ENCODE measurements at regions not wholly inside any gene's neighbourhood (a gene's known extent, or its start where the extent isn't known, plus 50 kb on each side); places are given as distances from the start of the nearest gene placed in this dataset.

GRCh38 chr6:133165235-133165634 lies 75.9 kb upstream of the EYA4 start:
- DNase-seq, result no peak
- no peaks in the 10 kb centered on the region for H3K9me3 ChIP-seq (replicated peaks; ENCODE audit: control insufficient read depth, low read depth, low read length)

GRCh38 chr6:133166766-133167165 lies 74.4 kb upstream of the EYA4 start:
- 80% methylated on average over 1 of the region's 4 CpGs for WGBS (ENCODE audit: insufficient coverage)
- Histone ChIP-seq H3K9me3 (replicated peaks; ENCODE audit: control insufficient read depth, low read depth, low read length) (no peaks in the 10 kb centered on the region), H3K4me3 (ENCODE audit: low read length) (no peak overlapping the region), H3K4me1 (ENCODE audit: control insufficient read depth, insufficient read depth, low read length) (peaks cover 2% of the 10 kb centered on the region), H3K27me3 (ENCODE audit: control insufficient read depth, insufficient read depth, low read length) (no peaks in the 10 kb centered on the region), H3K36me3 (ENCODE audit: control insufficient read depth, insufficient read depth, low read length) (no peaks in the 10 kb centered on the region), H3K27ac (ENCODE audit: low read length) (no peak overlapping the region)
- DNase-seq, result no peak

More at GRCh38 chr6:133165235-133165634, 75.9 kb upstream of the EYA4 start:
- no peak overlapping the region for H3K27ac ChIP-seq (ENCODE audit: low read length)
- peaks cover 2% of the 10 kb centered on the region for H3K4me1 ChIP-seq (ENCODE audit: control insufficient read depth, insufficient read depth, low read length)
- no peaks in the 10 kb centered on the region for H3K27me3 ChIP-seq (ENCODE audit: control insufficient read depth, insufficient read depth, low read length)
- H3K36me3 ChIP-seq (ENCODE audit: control insufficient read depth, insufficient read depth, low read length), result no peaks in the 10 kb centered on the region
- H3K4me3 ChIP-seq (ENCODE audit: low read length), result no peak overlapping the region

GRCh38 chr6:133169901-133170300 lies 71.3 kb upstream of the EYA4 start:
- H3K4me3 ChIP-seq (ENCODE audit: low read length), result no peak overlapping the region
- peaks cover 8% of the 10 kb centered on the region for H3K9me3 ChIP-seq (replicated peaks; ENCODE audit: control insufficient read depth, low read depth, low read length)
- H3K27ac ChIP-seq (ENCODE audit: low read length), result no peak overlapping the region
- no peaks in the 10 kb centered on the region for H3K27me3 ChIP-seq (ENCODE audit: control insufficient read depth, insufficient read depth, low read length)
- no peak for DNase-seq
- peaks cover 2% of the 10 kb centered on the region for H3K4me1 ChIP-seq (ENCODE audit: control insufficient read depth, insufficient read depth, low read length)
- WGBS (ENCODE audit: insufficient coverage), result 60% methylated on average over 1 of the region's 1 CpG
- no peaks in the 10 kb centered on the region for H3K36me3 ChIP-seq (ENCODE audit: control insufficient read depth, insufficient read depth, low read length)

- Histone ChIP-seq H3K27me3 (ENCODE audit: control insufficient read depth, insufficient read depth, low read length) (no peaks in the 10 kb centered on the region), H3K4me3 (ENCODE audit: low read length) (no peak overlapping the region), H3K36me3 (ENCODE audit: control insufficient read depth, insufficient read depth, low read length) (no peaks in the 10 kb centered on the region), H3K9me3 (replicated peaks; ENCODE audit: control insufficient read depth, low read depth, low read length) (peaks cover 8% of the 10 kb centered on the region), H3K27ac (ENCODE audit: low read length) (no peak overlapping the region), H3K4me1 (ENCODE audit: control insufficient read depth, insufficient read depth, low read length) (peaks cover 2% of the 10 kb centered on the region)
- no peak for DNase-seq
These were observed 70.6 kb upstream of the EYA4 start for GRCh38 chr6:133170602-133171001.

- DNase-seq, result no peak
- Histone ChIP-seq H3K27me3 (ENCODE audit: control insufficient read depth, insufficient read depth, low read length) (no peaks in the 10 kb centered on the region), H3K9me3 (replicated peaks; ENCODE audit: control insufficient read depth, low read depth, low read length) (peaks cover 8% of the 10 kb centered on the region), H3K4me3 (ENCODE audit: low read length) (no peak overlapping the region), H3K4me1 (ENCODE audit: control insufficient read depth, insufficient read depth, low read length) (peaks cover 2% of the 10 kb centered on the region), H3K27ac (ENCODE audit: low read length) (no peak overlapping the region), H3K36me3 (ENCODE audit: control insufficient read depth, insufficient read depth, low read length) (no peaks in the 10 kb centered on the region)
- 92% methylated on average over 1 of the region's 3 CpGs for WGBS (ENCODE audit: insufficient coverage)
These were observed 69.1 kb upstream of the EYA4 start for GRCh38 chr6:133171989-133172604.

GRCh38 chr6:133173276-133173675 lies 67.9 kb upstream of the EYA4 start:
- Histone ChIP-seq H3K9me3 (replicated peaks; ENCODE audit: control insufficient read depth, low read depth, low read length) (peaks cover 8% of the 10 kb centered on the region), H3K27me3 (ENCODE audit: control insufficient read depth, insufficient read depth, low read length) (no peaks in the 10 kb centered on the region), H3K4me1 (ENCODE audit: control insufficient read depth, insufficient read depth, low read length) (no peaks in the 10 kb centered on the region), H3K27ac (ENCODE audit: low read length) (no peak overlapping the region), H3K4me3 (ENCODE audit: low read length) (no peak overlapping the region), H3K36me3 (ENCODE audit: control insufficient read depth, insufficient read depth, low read length) (no peaks in the 10 kb centered on the region)
- 73% methylated on average over 1 of the region's 4 CpGs for WGBS (ENCODE audit: insufficient coverage)
- DNase-seq, result no peak

GRCh38 chr6:133179481-133179880 lies 61.7 kb upstream of the EYA4 start:
- no peaks in the 10 kb centered on the region for H3K27me3 ChIP-seq (ENCODE audit: control insufficient read depth, insufficient read depth, low read length)
- DNase-seq, result no peak
- H3K9me3 ChIP-seq (replicated peaks; ENCODE audit: control insufficient read depth, low read depth, low read length), result peaks cover 5% of the 10 kb centered on the region
- no peak overlapping the region for H3K4me3 ChIP-seq (ENCODE audit: low read length)
- H3K27ac ChIP-seq (ENCODE audit: low read length), result no peak overlapping the region
- H3K36me3 ChIP-seq (ENCODE audit: control insufficient read depth, insufficient read depth, low read length), result no peaks in the 10 kb centered on the region
- H3K4me1 ChIP-seq (ENCODE audit: control insufficient read depth, insufficient read depth, low read length), result peaks cover 2% of the 10 kb centered on the region

- Histone ChIP-seq H3K27me3 (ENCODE audit: control insufficient read depth, insufficient read depth, low read length) (no peaks in the 10 kb centered on the region), H3K4me1 (ENCODE audit: control insufficient read depth, insufficient read depth, low read length) (peaks cover 2% of the 10 kb centered on the region), H3K4me3 (ENCODE audit: low read length) (no peak overlapping the region), H3K36me3 (ENCODE audit: control insufficient read depth, insufficient read depth, low read length) (no peaks in the 10 kb centered on the region), H3K27ac (ENCODE audit: low read length) (no peak overlapping the region), H3K9me3 (replicated peaks; ENCODE audit: control insufficient read depth, low read depth, low read length) (peaks cover under 1% of the 10 kb centered on the region)
- whole genome bisulfite sequencing (ENCODE audit: insufficient coverage), result 40% methylated on average over 1 of the region's 2 CpGs
- DNase-seq, result no peak
These were observed 57.5 kb upstream of the EYA4 start for GRCh38 chr6:133183691-133184090.

GRCh38 chr6:133184798-133185372 lies 56.3 kb upstream of the EYA4 start:
- Histone ChIP-seq H3K4me1 (ENCODE audit: control insufficient read depth, insufficient read depth, low read length) (peaks cover 2% of the 10 kb centered on the region), H3K9me3 (replicated peaks; ENCODE audit: control insufficient read depth, low read depth, low read length) (no peaks in the 10 kb centered on the region), H3K27ac (ENCODE audit: low read length) (no peak overlapping the region), H3K36me3 (ENCODE audit: control insufficient read depth, insufficient read depth, low read length) (no peaks in the 10 kb centered on the region), H3K27me3 (ENCODE audit: control insufficient read depth, insufficient read depth, low read length) (no peaks in the 10 kb centered on the region), H3K4me3 (ENCODE audit: low read length) (no peak overlapping the region)
- peak; percentile 52 for DNase-seq
- no CpG with 5 or more reads among the region's 2 CpGs for WGBS (ENCODE audit: insufficient coverage)

- H3K36me3 ChIP-seq (ENCODE audit: control insufficient read depth, insufficient read depth, low read length), result no peaks in the 10 kb centered on the region
- no peaks in the 10 kb centered on the region for H3K9me3 ChIP-seq (replicated peaks; ENCODE audit: control insufficient read depth, low read depth, low read length)
- H3K27ac ChIP-seq (ENCODE audit: low read length), result no peak overlapping the region
- peak; percentile 68 for DNase-seq
- no peaks in the 10 kb centered on the region for H3K27me3 ChIP-seq (ENCODE audit: control insufficient read depth, insufficient read depth, low read length)
- peaks cover 2% of the 10 kb centered on the region for H3K4me1 ChIP-seq (ENCODE audit: control insufficient read depth, insufficient read depth, low read length)
- H3K4me3 ChIP-seq (ENCODE audit: low read length), result no peak overlapping the region
- WGBS (ENCODE audit: insufficient coverage), result no CpG with 5 or more reads among the region's 4 CpGs
These were observed 55.4 kb upstream of the EYA4 start for GRCh38 chr6:133185731-133186130.

GRCh38 chr6:133187114-133187513 lies 54.0 kb upstream of the EYA4 start:
- Histone ChIP-seq H3K27ac (ENCODE audit: low read length) (no peak overlapping the region), H3K27me3 (ENCODE audit: control insufficient read depth, insufficient read depth, low read length) (no peaks in the 10 kb centered on the region), H3K4me1 (ENCODE audit: control insufficient read depth, insufficient read depth, low read length) (peaks cover 4% of the 10 kb centered on the region), H3K4me3 (ENCODE audit: low read length) (no peak overlapping the region), H3K36me3 (ENCODE audit: control insufficient read depth, insufficient read depth, low read length) (no peaks in the 10 kb centered on the region), H3K9me3 (replicated peaks; ENCODE audit: control insufficient read depth, low read depth, low read length) (no peaks in the 10 kb centered on the region)
- WGBS (ENCODE audit: insufficient coverage), result no CpG with 5 or more reads among the region's 2 CpGs
- no peak for DNase-seq
